Keratinocyte (primary cell): ENCODE measurements at regions not wholly inside any gene's neighbourhood (a gene's known extent, or its start where the extent isn't known, plus 50 kb on each side); places are given as distances from the start of the nearest gene placed in this dataset.

Experiments
- DNase-seq: peaks from one replicate; pipeline ENCODE4 v3.0.0-alpha.2; 2011; ENCODE audit warnings: low read depth, missing footprints, low spot score
- FAIRE-seq: peaks from 2 replicates; lab custom pipeline; 2011; peaks lifted over from hg19 to GRCh38; lab: Jason Lieb, UNC
- H2AFZ ChIP-seq: 2 replicates; pipeline ENCODE4 v1.6.0; 2012; ENCODE audit warnings: low read length, control low read depth, inconsistent platforms; ENCODE audit not compliant: control insufficient read depth
- H3K27ac ChIP-seq: 2 replicates; pipeline ENCODE4 v1.5.1; 2011; ENCODE audit warnings: low read length; ENCODE audit not compliant: control insufficient read depth, insufficient read depth
- H3K27me3 ChIP-seq: 3 replicates; pipeline ENCODE4 v1.6.0; 2011; ENCODE audit warnings: low read length; ENCODE audit not compliant: control insufficient read depth, insufficient read depth; ENCODE audit errors: extremely low read depth
- H3K36me3 ChIP-seq, 2 experiments: 2 replicates in 1 of 2; 3 replicates in 1 of 2; pipeline ENCODE4 v1.5.1; 2011; ENCODE audit warnings: low read length in 2 of 2, mild to moderate bottlenecking in 1 of 2; ENCODE audit not compliant: control insufficient read depth in 2 of 2, insufficient read depth in 2 of 2; ENCODE audit errors: extremely low read depth in 1 of 2
- H3K4me1 ChIP-seq: 3 replicates; pipeline ENCODE4 v1.5.1; 2011; ENCODE audit warnings: low read length; ENCODE audit not compliant: control insufficient read depth, insufficient read depth; ENCODE audit errors: extremely low read depth
- H3K4me2 ChIP-seq: 3 replicates; pipeline ENCODE4 v1.6.0; 2011; ENCODE audit warnings: low read depth, low read length; ENCODE audit not compliant: control insufficient read depth, insufficient read depth; ENCODE audit errors: extremely low read depth
- H3K4me3 ChIP-seq, 3 experiments: fragments of 200-600 bp in 1 of 3; sonication (generic) in 1 of 3; 2 replicates in 2 of 3; 3 replicates in 1 of 3; pipeline ENCODE4 v1.5.1; 2011 to 2016; ENCODE audit warnings: low read length in 3 of 3, mild to moderate bottlenecking in 3 of 3, control low read depth in 2 of 3, inconsistent platforms in 1 of 3, low read depth in 1 of 3, mixed read lengths in 1 of 3, mixed run types in 1 of 3, moderate library complexity in 1 of 3; ENCODE audit not compliant: control insufficient read depth in 2 of 3, insufficient read depth in 2 of 3; ENCODE audit errors: extremely low read depth in 1 of 3
- H3K79me2 ChIP-seq: 2 replicates; pipeline ENCODE4 v1.6.0; 2012; ENCODE audit warnings: low read length; ENCODE audit not compliant: control insufficient read depth, insufficient read depth
- H3K9ac ChIP-seq: 3 replicates; pipeline ENCODE4 v1.6.0; 2011; ENCODE audit warnings: low read length; ENCODE audit not compliant: control insufficient read depth, insufficient read depth; ENCODE audit errors: extremely low read depth
- H3K9me1 ChIP-seq: 3 replicates; pipeline ENCODE4 v1.6.0; 2011; ENCODE audit warnings: low read length; ENCODE audit not compliant: control insufficient read depth, insufficient read depth; ENCODE audit errors: extremely low read depth
- H3K9me3 ChIP-seq: 2 replicates; pipeline ENCODE4 v1.5.1; 2012; ENCODE audit warnings: low read depth, low read length; ENCODE audit not compliant: control insufficient read depth
- H4K20me1 ChIP-seq: 3 replicates; pipeline ENCODE4 v1.6.0; 2011; ENCODE audit warnings: low read length; ENCODE audit not compliant: control insufficient read depth, insufficient read depth; ENCODE audit errors: extremely low read depth
- CTCF ChIP-seq, 3 experiments: IDR thresholded peaks in 1 of 3; conservative IDR thresholded peaks in 1 of 3; optimal IDR thresholded peaks in 1 of 3; 2 replicates in 2 of 3; 3 replicates in 1 of 3; pipeline versions ENCODE3 to v1.5.1; 2011; ENCODE audit warnings: low read length in 3 of 3, mild to moderate bottlenecking in 3 of 3, moderate library complexity in 2 of 3, control low read depth in 1 of 3, inconsistent platforms in 1 of 3; ENCODE audit not compliant: insufficient read depth in 2 of 3; ENCODE audit errors: extremely low read depth in 1 of 3
- EZH2 ChIP-seq: IDR thresholded peaks from one replicate; pipeline ENCODE4 v1.6.1; 2012; ENCODE audit warnings: inconsistent platforms, mild to moderate bottlenecking, low read length, moderate library complexity
- dilution Hi-C: fragments of 300-500 bp; cut with MboI; formaldehyde crosslinking; loops from one replicate; pipeline ENCODE4 v1.7.0; 2020; ENCODE audit warnings: low sequenced_read_pairs; ENCODE audit not compliant: extremely low pct_ligation_motif_present

GRCh38 chr4:55757356-55757952 is 62.1 kb upstream of the EXOC1L start:
- no peak overlapping the region for H3K4me3 ChIP-seq
- dilution Hi-C loops, result no loop called here
- H3K79me2 ChIP-seq, result no peaks in the 10 kb centered on the region
- no peaks in the 10 kb centered on the region for H3K36me3 ChIP-seq
- DNase-seq (no peak), FAIRE-seq (peak; percentile 29)
- TF ChIP-seq EZH2 (no peak), CTCF (optimal IDR thresholded peaks at IDR 0.05 in 1 of 3, IDR thresholded peaks at IDR 0.05 in 1 of 3, conservative IDR thresholded peaks at IDR 0.05 in 1 of 3; ENCODE audit: extremely low read depth in 1 of 3, insufficient read depth in 2 of 3, low read length in 3 of 3) (no peak)
- H3K27ac ChIP-seq, result no peak overlapping the region
- H4K20me1 ChIP-seq, result no peaks in the 10 kb centered on the region
- no peaks in the 10 kb centered on the region for H3K27me3 ChIP-seq
- H3K9me3 ChIP-seq, result no peaks in the 10 kb centered on the region
- no peak overlapping the region for H3K4me2 ChIP-seq
- H3K9me1 ChIP-seq, result no peaks in the 10 kb centered on the region
- H2AFZ ChIP-seq, result peak overlapping the region; percentile 32
- H3K9ac ChIP-seq, result no peak overlapping the region
- H3K4me1 ChIP-seq, result peaks cover 13% of the 10 kb centered on the region

GRCh38 chr4:55758066-55758465 is 61.5 kb upstream of the EXOC1L start:
- H3K4me2 ChIP-seq, result no peak overlapping the region
- TF ChIP-seq EZH2 (no peak), CTCF (optimal IDR thresholded peaks at IDR 0.05 in 1 of 3, IDR thresholded peaks at IDR 0.05 in 1 of 3, conservative IDR thresholded peaks at IDR 0.05 in 1 of 3; ENCODE audit: extremely low read depth in 1 of 3, insufficient read depth in 2 of 3, low read length in 3 of 3) (no peak)
- H3K9me3 ChIP-seq, result no peaks in the 10 kb centered on the region
- no peak overlapping the region for H3K27ac ChIP-seq
- no peaks in the 10 kb centered on the region for H3K36me3 ChIP-seq
- H3K4me1 ChIP-seq, result peaks cover 13% of the 10 kb centered on the region
- no peaks in the 10 kb centered on the region for H3K79me2 ChIP-seq
- no peaks in the 10 kb centered on the region for H3K27me3 ChIP-seq
- H2AFZ ChIP-seq, result peak overlapping the region; percentile 28
- DNase-seq, result no peak
- H4K20me1 ChIP-seq, result no peaks in the 10 kb centered on the region
- FAIRE-seq, result no peak
- no peak overlapping the region for H3K9ac ChIP-seq
- H3K4me3 ChIP-seq, result no peak overlapping the region
- dilution Hi-C loops, result no loop called here
- no peaks in the 10 kb centered on the region for H3K9me1 ChIP-seq
